ENCODE measurements at regions not wholly inside any gene's neighbourhood (a gene's known extent, or its start where the extent isn't known, plus 50 kb on each side); places are given as distances from the start of the nearest gene placed in this dataset.

GRCh38 chr12:78753058-78753457, 111.5 kb upstream of the SYT1 start:
- Histone ChIP-seq H3K4me2 (ENCODE audit: low read length) (no peak overlapping the region), H3K9ac (ENCODE audit: low read depth, low read length) (no peak overlapping the region), H3K27me3 (ENCODE audit: control insufficient read depth, insufficient read depth, low read length) (no peaks in the 10 kb centered on the region), H3K4me3 (ENCODE audit: low read length) (no peak overlapping the region), H3K4me1 (ENCODE audit: control insufficient read depth, insufficient read depth, low read length) (no peaks in the 10 kb centered on the region), H3K36me3 (ENCODE audit: insufficient read depth, low read length) (no peaks in the 10 kb centered on the region), H3K9me3 (replicated peaks; ENCODE audit: low read length) (no peaks in the 10 kb centered on the region)

DNA sequence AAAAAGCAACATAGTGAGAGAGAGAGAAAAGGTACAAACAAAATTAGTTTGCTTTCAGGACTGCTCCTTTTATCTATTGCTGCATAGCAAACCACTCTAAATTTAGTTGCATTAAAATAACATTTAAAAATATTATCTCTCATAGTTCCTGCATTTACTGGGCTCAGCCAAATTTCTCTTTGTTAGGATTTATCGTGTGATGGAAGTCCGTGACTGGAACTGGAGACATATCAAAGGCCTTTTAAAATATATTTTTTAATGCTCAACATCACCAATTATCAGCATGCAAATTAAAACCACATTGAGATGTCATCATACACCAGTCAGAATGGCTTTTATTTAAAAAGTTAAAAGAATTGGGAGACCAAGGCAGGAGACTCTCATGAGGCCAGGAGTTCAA, 107.6 kb upstream of the SYT1 start:
- Histone ChIP-seq H3K4me2 (ENCODE audit: low read length) (no peak overlapping the region), H3K9ac (ENCODE audit: low read depth, low read length) (no peak overlapping the region), H3K4me3 (ENCODE audit: low read length) (no peak overlapping the region), H3K27me3 (ENCODE audit: control insufficient read depth, insufficient read depth, low read length) (no peaks in the 10 kb centered on the region), H3K36me3 (ENCODE audit: insufficient read depth, low read length) (no peaks in the 10 kb centered on the region), H3K4me1 (ENCODE audit: control insufficient read depth, insufficient read depth, low read length) (no peaks in the 10 kb centered on the region), H3K9me3 (replicated peaks; ENCODE audit: low read length) (no peaks in the 10 kb centered on the region)

GRCh38 chr12:78759367-78759766, 105.2 kb upstream of the SYT1 start:
- no peak overlapping the region for H3K9ac ChIP-seq (ENCODE audit: low read depth, low read length)
- H3K27me3 ChIP-seq (ENCODE audit: control insufficient read depth, insufficient read depth, low read length), result no peaks in the 10 kb centered on the region
- H3K36me3 ChIP-seq (ENCODE audit: insufficient read depth, low read length), result no peaks in the 10 kb centered on the region
- no peaks in the 10 kb centered on the region for H3K9me3 ChIP-seq (replicated peaks; ENCODE audit: low read length)
- H3K4me2 ChIP-seq (ENCODE audit: low read length), result no peak overlapping the region
- H3K4me1 ChIP-seq (ENCODE audit: control insufficient read depth, insufficient read depth, low read length), result no peaks in the 10 kb centered on the region
- no peak overlapping the region for H3K4me3 ChIP-seq (ENCODE audit: low read length)

DNA sequence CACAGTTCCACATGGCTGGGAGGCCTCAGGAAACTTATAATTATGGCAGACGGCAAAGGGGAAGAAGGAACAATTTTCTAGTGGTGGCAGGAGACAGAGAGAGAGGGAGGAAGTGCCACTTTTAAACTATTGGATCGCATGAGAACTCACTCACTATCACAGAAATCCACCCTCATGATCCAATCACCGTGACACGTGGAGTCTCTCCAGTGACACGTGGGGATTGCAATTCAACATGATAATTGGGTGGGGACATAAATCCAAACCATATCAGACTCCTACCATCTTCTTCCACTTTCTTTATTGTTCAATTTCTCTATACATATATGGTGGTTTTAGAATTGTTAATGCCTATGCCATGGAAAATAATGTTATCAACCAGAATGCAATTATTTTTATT, 103.7 kb upstream of the SYT1 start:
- Histone ChIP-seq H3K9me3 (replicated peaks; ENCODE audit: low read length) (no peaks in the 10 kb centered on the region), H3K36me3 (ENCODE audit: insufficient read depth, low read length) (no peaks in the 10 kb centered on the region), H3K4me3 (ENCODE audit: low read length) (no peak overlapping the region), H3K4me1 (ENCODE audit: control insufficient read depth, insufficient read depth, low read length) (no peaks in the 10 kb centered on the region), H3K27me3 (ENCODE audit: control insufficient read depth, insufficient read depth, low read length) (no peaks in the 10 kb centered on the region), H3K4me2 (ENCODE audit: low read length) (no peak overlapping the region), H3K9ac (ENCODE audit: low read depth, low read length) (no peak overlapping the region)

DNA sequence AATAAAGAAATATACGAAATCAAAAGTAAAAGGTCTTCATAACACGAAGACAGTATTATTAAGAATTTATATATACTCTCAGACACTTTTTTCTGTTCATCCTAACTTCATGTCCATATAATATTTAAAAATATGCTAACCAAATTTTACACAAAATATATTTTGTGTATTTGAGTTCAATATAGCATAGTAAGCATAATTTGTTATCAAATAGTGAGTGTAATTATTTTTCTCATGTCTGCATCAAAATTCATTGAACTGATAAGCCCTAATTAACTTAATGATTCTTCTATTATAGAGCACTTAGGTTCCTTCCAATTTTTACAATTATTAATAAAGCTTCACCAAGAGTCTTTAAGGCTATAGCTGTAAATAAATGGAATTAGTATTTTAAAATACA, 99.7 kb upstream of the SYT1 start:
- Histone ChIP-seq H3K27me3 (ENCODE audit: control insufficient read depth, insufficient read depth, low read length) (no peaks in the 10 kb centered on the region), H3K36me3 (ENCODE audit: insufficient read depth, low read length) (no peaks in the 10 kb centered on the region), H3K4me3 (ENCODE audit: low read length) (no peak overlapping the region), H3K9ac (ENCODE audit: low read depth, low read length) (no peak overlapping the region), H3K4me1 (ENCODE audit: control insufficient read depth, insufficient read depth, low read length) (no peaks in the 10 kb centered on the region), H3K4me2 (ENCODE audit: low read length) (no peak overlapping the region), H3K9me3 (replicated peaks; ENCODE audit: low read length) (no peaks in the 10 kb centered on the region)

DNA sequence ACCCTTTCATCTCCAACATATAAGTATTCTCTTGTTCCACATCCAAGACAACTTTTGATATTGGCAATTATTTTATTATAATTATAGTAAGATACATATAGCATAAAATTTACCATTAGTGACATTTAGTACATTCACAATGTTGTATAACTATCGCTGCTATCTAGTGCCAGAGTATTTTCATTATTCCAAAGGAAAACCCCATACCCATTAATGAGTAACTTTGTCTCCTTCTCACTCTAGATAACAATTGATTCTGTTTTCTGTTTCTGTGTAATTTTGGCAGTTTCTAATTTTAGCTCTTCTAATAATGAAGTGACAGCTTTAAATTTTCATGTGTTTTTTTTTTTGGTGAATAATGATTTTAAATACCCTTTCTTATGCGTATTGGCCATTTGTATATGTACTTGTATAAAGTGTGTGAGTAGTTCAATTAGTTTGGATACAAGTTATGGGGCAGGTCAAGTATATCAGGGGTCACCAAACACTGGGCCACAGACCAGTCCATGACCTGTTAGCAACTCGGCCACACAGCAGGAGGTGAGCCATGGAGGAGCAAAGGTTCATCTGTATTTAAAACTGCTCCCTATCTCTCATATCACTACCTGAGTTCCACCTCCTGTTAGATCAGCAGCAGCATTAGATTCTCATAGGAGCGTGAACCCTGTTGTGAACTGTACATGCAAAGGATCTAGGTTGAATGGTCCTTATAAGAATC, 97.2 kb upstream of the SYT1 start:
- Histone ChIP-seq H3K36me3 (ENCODE audit: insufficient read depth, low read length) (no peaks in the 10 kb centered on the region), H3K9ac (ENCODE audit: low read depth, low read length) (no peak overlapping the region), H3K27me3 (ENCODE audit: control insufficient read depth, insufficient read depth, low read length) (no peaks in the 10 kb centered on the region), H3K4me2 (ENCODE audit: low read length) (no peak overlapping the region), H3K4me3 (ENCODE audit: low read length) (no peak overlapping the region), H3K9me3 (replicated peaks; ENCODE audit: low read length) (no peaks in the 10 kb centered on the region), H3K4me1 (ENCODE audit: control insufficient read depth, insufficient read depth, low read length) (no peaks in the 10 kb centered on the region)

DNA sequence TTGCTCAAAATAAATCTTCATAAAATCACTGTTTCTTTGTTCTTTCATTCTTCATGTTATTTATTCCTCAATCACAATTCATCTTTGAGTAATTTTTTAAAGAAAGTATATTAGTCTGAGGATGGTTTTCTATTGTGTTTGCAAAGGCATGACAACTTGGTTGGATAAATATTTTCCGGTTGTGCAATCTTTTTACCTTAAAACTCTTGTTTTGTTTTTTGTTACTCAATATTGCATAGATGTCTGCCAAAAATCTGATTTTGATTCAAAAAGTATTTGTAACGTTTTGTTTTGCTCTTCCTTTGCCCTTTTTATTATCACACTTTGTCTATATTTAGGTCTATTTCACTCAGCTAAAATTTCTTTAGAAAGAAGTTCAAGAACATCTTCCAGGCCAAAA, 86.2 kb upstream of the SYT1 start:
- Histone ChIP-seq H3K36me3 (ENCODE audit: insufficient read depth, low read length) (no peaks in the 10 kb centered on the region), H3K9me3 (replicated peaks; ENCODE audit: low read length) (no peaks in the 10 kb centered on the region), H3K27me3 (ENCODE audit: control insufficient read depth, insufficient read depth, low read length) (no peaks in the 10 kb centered on the region), H3K9ac (ENCODE audit: low read depth, low read length) (no peak overlapping the region), H3K4me2 (ENCODE audit: low read length) (no peak overlapping the region), H3K4me3 (ENCODE audit: low read length) (no peak overlapping the region), H3K4me1 (ENCODE audit: control insufficient read depth, insufficient read depth, low read length) (no peaks in the 10 kb centered on the region)

DNA sequence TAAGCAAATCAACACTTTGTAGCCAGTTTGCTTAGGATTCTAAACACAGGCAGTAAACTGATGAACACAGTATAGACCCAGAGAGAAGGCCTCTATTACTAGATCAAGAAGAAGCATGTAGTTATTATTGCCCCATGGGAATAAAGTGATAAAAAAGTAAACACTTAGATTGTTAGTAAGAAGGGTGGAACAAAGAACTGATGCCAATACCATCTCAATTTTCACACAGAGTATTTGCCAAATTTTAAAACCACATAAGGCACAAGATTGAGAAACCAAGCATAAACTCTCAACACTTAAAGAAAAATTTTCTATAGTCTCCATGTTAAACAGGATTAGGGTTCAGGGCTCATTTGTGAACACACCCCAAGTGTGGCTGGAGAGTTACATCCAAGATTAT, 77.0 kb upstream of the SYT1 start:
- no peaks in the 10 kb centered on the region for H3K9me3 ChIP-seq (replicated peaks; ENCODE audit: low read length)
- H3K27me3 ChIP-seq (ENCODE audit: control insufficient read depth, insufficient read depth, low read length), result no peaks in the 10 kb centered on the region
- H3K4me2 ChIP-seq (ENCODE audit: low read length), result no peak overlapping the region
- no peaks in the 10 kb centered on the region for H3K36me3 ChIP-seq (ENCODE audit: insufficient read depth, low read length)
- H3K9ac ChIP-seq (ENCODE audit: low read depth, low read length), result no peak overlapping the region
- no peaks in the 10 kb centered on the region for H3K4me1 ChIP-seq (ENCODE audit: control insufficient read depth, insufficient read depth, low read length)
- H3K4me3 ChIP-seq (ENCODE audit: low read length), result no peak overlapping the region

- H3K4me2 ChIP-seq (ENCODE audit: low read length), result no peak overlapping the region
- no peaks in the 10 kb centered on the region for H3K4me1 ChIP-seq (ENCODE audit: control insufficient read depth, insufficient read depth, low read length)
- no peaks in the 10 kb centered on the region for H3K9me3 ChIP-seq (replicated peaks; ENCODE audit: low read length)
- H3K36me3 ChIP-seq (ENCODE audit: insufficient read depth, low read length), result no peaks in the 10 kb centered on the region
- no peaks in the 10 kb centered on the region for H3K27me3 ChIP-seq (ENCODE audit: control insufficient read depth, insufficient read depth, low read length)
- H3K9ac ChIP-seq (ENCODE audit: low read depth, low read length), result no peak overlapping the region
- no peak overlapping the region for H3K4me3 ChIP-seq (ENCODE audit: low read length)
These were observed 74.4 kb upstream of the SYT1 start for GRCh38 chr12:78790148-78790547.

GRCh38 chr12:78792052-78792698, 72.4 kb upstream of the SYT1 start:
- Histone ChIP-seq H3K4me2 (ENCODE audit: low read length) (no peak overlapping the region), H3K27me3 (ENCODE audit: control insufficient read depth, insufficient read depth, low read length) (no peaks in the 10 kb centered on the region), H3K36me3 (ENCODE audit: insufficient read depth, low read length) (no peaks in the 10 kb centered on the region), H3K9ac (ENCODE audit: low read depth, low read length) (no peak overlapping the region), H3K4me1 (ENCODE audit: control insufficient read depth, insufficient read depth, low read length) (no peaks in the 10 kb centered on the region), H3K4me3 (ENCODE audit: low read length) (no peak overlapping the region), H3K9me3 (replicated peaks; ENCODE audit: low read length) (no peaks in the 10 kb centered on the region)

DNA sequence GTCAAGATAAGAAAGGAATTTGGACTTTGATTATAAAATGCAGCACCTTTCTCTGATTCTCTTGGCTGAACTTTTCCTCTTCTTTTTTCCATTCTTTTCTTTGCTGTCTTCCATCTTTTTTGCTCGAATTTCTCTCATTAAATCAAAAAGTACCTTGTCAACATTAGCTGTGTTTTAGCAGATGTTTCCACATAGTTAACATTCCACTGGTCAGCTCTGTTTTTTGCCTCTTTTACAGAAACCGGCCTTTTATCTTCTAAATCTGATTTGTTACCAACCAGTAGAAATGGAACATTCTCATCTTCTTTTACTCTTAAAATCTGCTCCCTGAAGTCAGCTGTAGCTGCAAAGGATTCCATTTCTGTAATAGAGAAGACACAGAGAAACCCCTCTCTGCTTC, 71.1 kb upstream of the SYT1 start:
- no peaks in the 10 kb centered on the region for H3K27me3 ChIP-seq (ENCODE audit: control insufficient read depth, insufficient read depth, low read length)

GRCh38 chr12:78793982-78794381, 70.6 kb upstream of the SYT1 start:
- H3K4me1 ChIP-seq (ENCODE audit: control insufficient read depth, insufficient read depth, low read length), result peaks cover 5% of the 10 kb centered on the region
- no peak overlapping the region for H3K4me2 ChIP-seq (ENCODE audit: low read length)
- no peak overlapping the region for H3K9ac ChIP-seq (ENCODE audit: low read depth, low read length)
- H3K36me3 ChIP-seq (ENCODE audit: insufficient read depth, low read length), result no peaks in the 10 kb centered on the region
- H3K9me3 ChIP-seq (replicated peaks; ENCODE audit: low read length), result no peaks in the 10 kb centered on the region
- no peak overlapping the region for H3K4me3 ChIP-seq (ENCODE audit: low read length)
- no peaks in the 10 kb centered on the region for H3K27me3 ChIP-seq (ENCODE audit: control insufficient read depth, insufficient read depth, low read length)

More for the DNA sequence above, 71.1 kb upstream of the SYT1 start:
- Histone ChIP-seq H3K9me3 (replicated peaks; ENCODE audit: low read length) (no peaks in the 10 kb centered on the region), H3K36me3 (ENCODE audit: insufficient read depth, low read length) (no peaks in the 10 kb centered on the region), H3K4me3 (ENCODE audit: low read length) (no peak overlapping the region), H3K4me2 (ENCODE audit: low read length) (no peak overlapping the region), H3K9ac (ENCODE audit: low read depth, low read length) (no peak overlapping the region), H3K4me1 (ENCODE audit: control insufficient read depth, insufficient read depth, low read length) (peaks cover 5% of the 10 kb centered on the region)

All from skeletal muscle satellite cell (primary cell).